Mesenchymal stem cell (in vitro differentiated cells and primary cell): ENCODE measurements at regions not wholly inside any gene's neighbourhood (a gene's known extent, or its start where the extent isn't known, plus 50 kb on each side); places are given as distances from the start of the nearest gene placed in this dataset.

ENCODE experiments used
- DNase-seq: peaks from one replicate; pipeline ENCODE4 v3.0.0-alpha.2; 2013
- H2AFZ ChIP-seq: one replicate; pipeline ENCODE4 v1.6.1; 2013; ENCODE audit warnings: low read depth, mild to moderate bottlenecking, control low read depth, inconsistent platforms, low read length, moderate library complexity
- H2AK5ac ChIP-seq: 2 replicates; pipeline ENCODE4 v1.6.1; 2013; ENCODE audit warnings: low read length, moderate library complexity, mild to moderate bottlenecking, inconsistent platforms; ENCODE audit not compliant: severe bottlenecking
- H2BK120ac ChIP-seq: one replicate; pipeline ENCODE4 v1.6.1; 2013; ENCODE audit warnings: low read depth, mild to moderate bottlenecking, inconsistent platforms, low read length, moderate library complexity
- H2BK12ac ChIP-seq, 2 experiments: one replicate each; pipeline ENCODE4 v1.6.1; 2013; ENCODE audit warnings: inconsistent platforms in 2 of 2, low read length in 2 of 2, mild to moderate bottlenecking in 2 of 2, moderate library complexity in 2 of 2, control low read depth in 1 of 2
- H2BK15ac ChIP-seq: one replicate; pipeline ENCODE4 v1.6.1; 2013; ENCODE audit warnings: mild to moderate bottlenecking, low read depth, inconsistent platforms; ENCODE audit not compliant: poor library complexity, severe bottlenecking
- H2BK5ac ChIP-seq: 2 replicates; pipeline ENCODE4 v1.6.1; 2013; ENCODE audit warnings: low read depth, mild to moderate bottlenecking, low read length, control low read depth, inconsistent platforms; ENCODE audit not compliant: poor library complexity, severe bottlenecking
- H3K14ac ChIP-seq, 2 experiments: one replicate each; pipeline ENCODE4 v1.6.1; 2013; ENCODE audit warnings: inconsistent platforms in 2 of 2, low read length in 2 of 2, control low read depth in 1 of 2, mild to moderate bottlenecking in 1 of 2, moderate library complexity in 1 of 2
- H3K18ac ChIP-seq, 2 experiments: one replicate each; pipeline ENCODE4 v1.6.1; 2013; ENCODE audit warnings: inconsistent platforms in 2 of 2, low read length in 2 of 2, control low read depth in 1 of 2, low read depth in 1 of 2, mild to moderate bottlenecking in 1 of 2
- H3K23ac ChIP-seq, 2 experiments: one replicate each; pipeline ENCODE4 v1.6.1; 2013; ENCODE audit warnings: inconsistent platforms in 2 of 2, low read length in 2 of 2, mild to moderate bottlenecking in 2 of 2, moderate library complexity in 2 of 2, control low read depth in 1 of 2
- H3K27ac ChIP-seq: 2 replicates; pipeline ENCODE4 v1.5.1; 2013; ENCODE audit warnings: mild to moderate bottlenecking, moderate library complexity, low read length, control low read depth, inconsistent platforms; ENCODE audit not compliant: poor library complexity, severe bottlenecking
- H3K27me3 ChIP-seq, 2 experiments: 2 replicates each; pipeline versions ENCODE4 v1.6.1 to v1.7.0; 2013; ENCODE audit warnings: low read length in 2 of 2, mild to moderate bottlenecking in 2 of 2, moderate library complexity in 2 of 2, control low read depth in 1 of 2, inconsistent platforms in 1 of 2; ENCODE audit not compliant: control insufficient read depth in 1 of 2, insufficient read depth in 1 of 2
- H3K36me3 ChIP-seq, 2 experiments: 2 replicates each; pipeline versions ENCODE4 v1.6.1 to v1.7.0; 2013; ENCODE audit warnings: low read length in 2 of 2, control low read depth in 1 of 2, inconsistent platforms in 1 of 2, low read depth in 1 of 2, mild to moderate bottlenecking in 1 of 2; ENCODE audit not compliant: insufficient read depth in 2 of 2, control insufficient read depth in 1 of 2
- H3K4ac ChIP-seq, 2 experiments: one replicate each; pipeline ENCODE4 v1.6.1; 2013; ENCODE audit warnings: inconsistent platforms in 2 of 2, low read length in 2 of 2, mild to moderate bottlenecking in 2 of 2, moderate library complexity in 2 of 2, control low read depth in 1 of 2, low read depth in 1 of 2
- H3K4me1 ChIP-seq: 2 replicates; pipeline ENCODE4 v1.6.1; 2013; ENCODE audit warnings: low read depth, low read length, control low read depth; ENCODE audit not compliant: control insufficient read depth, insufficient read depth
- H3K4me2 ChIP-seq: 2 replicates; pipeline ENCODE4 v1.6.1; 2013; ENCODE audit warnings: low read length, mild to moderate bottlenecking, inconsistent platforms; ENCODE audit not compliant: poor library complexity, severe bottlenecking
- H3K4me3 ChIP-seq, 2 experiments: 2 replicates each; pipeline versions ENCODE4 v1.5.1 to v1.7.0; 2013; ENCODE audit warnings: low read length in 2 of 2, mild to moderate bottlenecking in 2 of 2, control low read depth in 1 of 2, low read depth in 1 of 2; ENCODE audit not compliant: insufficient read depth in 1 of 2
- H3K79me1 ChIP-seq: replicated peaks from 2 replicates; pipeline ENCODE4 v1.6.1; 2013; ENCODE audit warnings: mild to moderate bottlenecking, control low read depth, low read length, inconsistent platforms; ENCODE audit not compliant: poor library complexity, severe bottlenecking
- H3K9ac ChIP-seq: 2 replicates; pipeline ENCODE4 v1.7.0; 2013; ENCODE audit warnings: mild to moderate bottlenecking, low read length, moderate library complexity
- H3K9me3 ChIP-seq: 2 replicates; pipeline ENCODE4 v1.7.0; 2013; ENCODE audit warnings: mild to moderate bottlenecking, low read length; ENCODE audit not compliant: control insufficient read depth
- H4K8ac ChIP-seq: one replicate; pipeline ENCODE4 v1.6.1; 2013; ENCODE audit warnings: inconsistent platforms, mild to moderate bottlenecking, low read length, moderate library complexity
- H4K91ac ChIP-seq: one replicate; pipeline ENCODE4 v1.6.1; 2013; ENCODE audit warnings: mild to moderate bottlenecking, low read length, inconsistent platforms
- WGBS: methylation state at CpG from one replicate; pipeline ENCODE4 v1.1.7; 2013; ENCODE audit warnings: mixed read lengths; 5-methylcytosine and 5-hydroxymethylcytosine counted together

DNA sequence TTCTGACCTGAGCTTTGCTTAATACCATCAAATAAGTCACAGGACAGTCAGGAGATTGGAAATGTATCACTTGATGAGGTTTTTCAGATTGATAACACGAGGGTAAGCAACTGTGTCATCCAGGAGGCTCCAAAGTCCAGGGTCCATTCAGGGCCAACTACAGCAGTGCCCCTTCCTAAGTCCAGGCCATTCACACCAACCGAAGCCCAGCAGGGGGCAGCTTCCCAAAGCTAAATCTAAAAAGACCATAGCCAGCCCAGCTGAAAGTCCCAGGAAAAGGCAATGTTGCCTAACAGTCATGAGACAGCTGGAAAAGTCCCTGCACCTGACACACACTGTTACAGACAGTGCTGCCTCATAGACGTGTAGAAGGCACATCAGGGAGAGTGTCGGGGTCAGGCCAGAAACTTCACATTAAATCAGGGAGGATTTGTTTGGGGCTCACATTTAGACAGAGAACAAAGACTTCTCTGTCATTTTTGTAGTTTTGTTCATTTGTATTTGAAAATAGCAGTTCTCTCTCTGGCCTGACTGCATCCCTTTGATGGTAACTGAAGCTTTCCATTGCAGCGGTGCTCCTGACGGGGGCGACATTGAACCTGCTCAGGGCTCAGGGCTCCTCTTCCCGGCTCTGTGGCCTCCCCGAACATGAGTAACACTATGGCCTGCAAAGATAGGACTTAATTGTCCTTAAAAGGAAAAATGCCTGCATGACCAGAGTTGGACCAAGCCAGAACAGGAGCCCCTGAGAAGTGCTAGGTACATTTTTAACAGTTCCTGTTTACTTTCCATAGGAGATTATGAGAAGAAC lies 200.4 kb downstream of the NRIP1 start:
- H3K79me1 ChIP-seq: no peaks in the 10 kb centered on the region
- H2AFZ ChIP-seq: no peak overlapping the region
- H3K9me3 ChIP-seq: no peaks in the 10 kb centered on the region
- no peak overlapping the region for H3K23ac ChIP-seq
- no peaks in the 10 kb centered on the region for H3K4me1 ChIP-seq
- H2BK12ac ChIP-seq: no peak overlapping the region
- no peak overlapping the region for H4K8ac ChIP-seq
- no peak overlapping the region for H4K91ac ChIP-seq
- H3K27ac ChIP-seq: no peak overlapping the region
- H3K4me2 ChIP-seq: no peak overlapping the region
- no peak overlapping the region for H2BK120ac ChIP-seq
- no peak overlapping the region for H3K14ac ChIP-seq
- H2BK5ac ChIP-seq: no peak overlapping the region
- WGBS: 31% methylated on average over 9 of the region's 9 CpGs
- no peak overlapping the region for H2BK15ac ChIP-seq
- H3K9ac ChIP-seq: peak overlapping the region; percentile 28
- H3K18ac ChIP-seq: no peak overlapping the region
- H3K4me3 ChIP-seq: no peak overlapping the region
- H3K27me3 ChIP-seq: no peaks in the 10 kb centered on the region
- no peaks in the 10 kb centered on the region for H3K36me3 ChIP-seq
- H3K4ac ChIP-seq: no peak overlapping the region
- H2AK5ac ChIP-seq: no peak overlapping the region
- peak; percentile 91 for DNase-seq

DNA sequence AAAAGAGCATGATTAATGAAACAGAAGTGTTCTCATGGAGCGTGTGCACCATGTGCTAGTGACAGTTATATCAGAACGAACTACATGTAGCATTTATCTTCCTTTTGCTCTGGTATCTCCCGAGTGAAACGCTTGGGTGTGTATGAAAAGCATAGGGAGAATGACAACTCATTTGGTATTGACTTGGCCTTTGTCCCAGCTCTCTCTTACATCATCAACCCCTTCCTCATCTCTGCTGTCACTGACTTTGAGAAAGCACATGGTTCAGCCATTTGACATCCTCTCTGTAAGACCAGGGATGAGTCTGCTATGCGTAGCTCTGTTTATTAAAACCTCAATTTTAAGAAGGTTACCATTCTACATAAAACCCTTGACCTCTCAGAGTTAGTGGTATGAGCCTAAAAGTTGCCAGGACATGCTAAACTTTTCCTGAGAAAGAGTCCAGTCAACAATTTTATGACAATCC lies 201.0 kb downstream of the NRIP1 start:
- peak overlapping the region; percentile 28 for H3K9ac ChIP-seq
- no peak for DNase-seq
- H2BK120ac ChIP-seq: no peak overlapping the region
- H3K14ac ChIP-seq: no peak overlapping the region
- no peak overlapping the region for H3K4me3 ChIP-seq
- H3K79me1 ChIP-seq: no peaks in the 10 kb centered on the region
- no peaks in the 10 kb centered on the region for H3K4me1 ChIP-seq
- no peak overlapping the region for H4K91ac ChIP-seq
- no peak overlapping the region for H3K4me2 ChIP-seq
- H2BK15ac ChIP-seq: no peak overlapping the region
- no peak overlapping the region for H2AFZ ChIP-seq
- H4K8ac ChIP-seq: no peak overlapping the region
- no peak overlapping the region for H2AK5ac ChIP-seq
- no peak overlapping the region for H3K23ac ChIP-seq
- no peaks in the 10 kb centered on the region for H3K36me3 ChIP-seq
- H3K27ac ChIP-seq: no peak overlapping the region
- no peak overlapping the region for H2BK5ac ChIP-seq
- no peaks in the 10 kb centered on the region for H3K9me3 ChIP-seq
- H2BK12ac ChIP-seq: no peak overlapping the region
- no peak overlapping the region for H3K4ac ChIP-seq
- H3K18ac ChIP-seq: no peak overlapping the region
- 92% methylated on average over 4 of the region's 5 CpGs for WGBS
- no peaks in the 10 kb centered on the region for H3K27me3 ChIP-seq

GRCh38 chr21:14862794-14863720 lies 201.7 kb downstream of the NRIP1 start:
- Histone ChIP-seq H3K27me3 (no peaks in the 10 kb centered on the region), H3K36me3 (no peaks in the 10 kb centered on the region), H2BK12ac (no peak overlapping the region), H2AFZ (no peak overlapping the region), H3K9ac (peak overlapping the region; percentile 5), H4K91ac (no peak overlapping the region), H3K4me2 (no peak overlapping the region), H3K23ac (no peak overlapping the region), H3K4me1 (no peaks in the 10 kb centered on the region), H3K4me3 (no peak overlapping the region), H3K79me1 (no peaks in the 10 kb centered on the region), H3K27ac (no peak overlapping the region), H2AK5ac (no peak overlapping the region), H3K18ac (no peak overlapping the region), H2BK120ac (no peak overlapping the region), H2BK5ac (no peak overlapping the region), H2BK15ac (no peak overlapping the region), H4K8ac (no peak overlapping the region), H3K9me3 (no peaks in the 10 kb centered on the region), H3K4ac (no peak overlapping the region), H3K14ac (no peak overlapping the region)
- peak; percentile 38 for DNase-seq
- WGBS: no CpG with 5 or more reads among the region's 5 CpGs

GRCh38 chr21:14858311-14858710 lies 206.5 kb downstream of the NRIP1 start:
- no peak overlapping the region for H3K4ac ChIP-seq
- no peaks in the 10 kb centered on the region for H3K79me1 ChIP-seq
- H2AFZ ChIP-seq: no peak overlapping the region
- no peak overlapping the region for H3K14ac ChIP-seq
- H3K4me3 ChIP-seq: no peak overlapping the region
- no peaks in the 10 kb centered on the region for H3K9me3 ChIP-seq
- H2BK15ac ChIP-seq: no peak overlapping the region
- no peak overlapping the region for H2BK5ac ChIP-seq
- no peak overlapping the region for H3K27ac ChIP-seq
- no CpG with 5 or more reads among the region's 2 CpGs for WGBS
- H2AK5ac ChIP-seq: no peak overlapping the region
- H3K4me2 ChIP-seq: no peak overlapping the region
- H2BK120ac ChIP-seq: no peak overlapping the region
- H4K8ac ChIP-seq: no peak overlapping the region
- H2BK12ac ChIP-seq: no peak overlapping the region
- no peaks in the 10 kb centered on the region for H3K36me3 ChIP-seq
- H3K18ac ChIP-seq: no peak overlapping the region
- DNase-seq: no peak
- no peak overlapping the region for H3K23ac ChIP-seq
- H3K27me3 ChIP-seq: no peaks in the 10 kb centered on the region
- no peak overlapping the region for H4K91ac ChIP-seq
- no peaks in the 10 kb centered on the region for H3K4me1 ChIP-seq
- no peak overlapping the region for H3K9ac ChIP-seq
